ENCODE measurements at regions not wholly inside any gene's neighbourhood (a gene's known extent, or its start where the extent isn't known, plus 50 kb on each side); places are given as distances from the start of the nearest gene placed in this dataset.

DNA sequence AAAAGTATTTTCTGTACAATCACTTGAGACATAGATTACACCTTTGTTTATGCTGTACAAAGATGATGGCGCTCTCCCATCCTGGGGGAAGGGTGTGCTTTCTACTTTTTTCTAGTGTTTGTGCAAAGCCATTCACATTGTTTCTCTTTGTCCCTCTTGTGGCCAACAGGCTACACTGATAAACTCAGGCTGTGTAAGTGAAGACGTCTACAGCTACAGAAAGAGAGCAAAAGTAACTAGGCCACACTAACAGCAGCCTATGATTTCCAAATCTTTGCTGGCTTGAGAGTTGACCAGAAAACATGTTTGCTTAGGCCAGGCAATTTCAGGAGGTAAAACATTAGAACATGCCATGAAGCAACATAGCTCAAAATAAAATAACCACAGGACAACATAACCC lies 75.1 kb downstream of the FOXB1 start:
- DNase-seq (ENCODE audit: low spot score), result no peak
- H3K27me3 Mint-ChIP-seq (ENCODE audit: insufficient read depth), result peaks cover 2% of the 10 kb centered on the region
- peaks cover 42% of the 10 kb centered on the region for H3K4me1 Mint-ChIP-seq (ENCODE audit: low read depth)
- no peak overlapping the region for H3K4me3 Mint-ChIP-seq
- no peaks in the 10 kb centered on the region for H3K36me3 Mint-ChIP-seq (ENCODE audit: low read depth)
- H3K27ac Mint-ChIP-seq, result peak overlapping the region; percentile 31
- no peaks in the 10 kb centered on the region for H3K9me3 Mint-ChIP-seq
- intact Hi-C loops (cut with micrococcal nuclease), result no loop called here

DNA sequence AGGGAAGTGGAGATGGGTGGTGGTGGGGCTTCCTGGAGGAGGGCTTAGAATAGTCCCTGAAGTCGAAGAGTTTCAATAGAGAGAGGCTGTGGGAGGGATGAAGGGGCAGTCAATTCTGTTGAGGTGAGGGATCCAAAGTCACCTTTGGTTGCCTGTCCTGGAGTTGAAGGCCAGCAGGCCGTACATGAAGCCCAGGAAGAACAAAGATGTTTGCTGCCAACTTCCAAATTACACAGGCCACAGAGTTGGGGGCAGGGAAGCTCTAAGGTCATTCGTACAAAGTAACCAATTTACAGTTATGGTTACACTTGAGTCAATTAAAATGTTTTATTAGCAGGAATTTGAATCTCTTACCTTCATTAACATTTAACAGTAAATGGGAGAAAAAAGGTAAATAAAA lies 77.9 kb downstream of the FOXB1 start:
- H3K4me1 Mint-ChIP-seq (ENCODE audit: low read depth), result peaks cover 19% of the 10 kb centered on the region
- H3K27ac Mint-ChIP-seq, result no peak overlapping the region
- intact Hi-C loops (cut with micrococcal nuclease), result no loop called here
- no peak overlapping the region for H3K4me3 Mint-ChIP-seq
- DNase-seq (ENCODE audit: low spot score), result no peak
- no peaks in the 10 kb centered on the region for H3K36me3 Mint-ChIP-seq (ENCODE audit: low read depth)
- H3K27me3 Mint-ChIP-seq (ENCODE audit: insufficient read depth), result peaks cover 3% of the 10 kb centered on the region
- no peaks in the 10 kb centered on the region for H3K9me3 Mint-ChIP-seq

DNA sequence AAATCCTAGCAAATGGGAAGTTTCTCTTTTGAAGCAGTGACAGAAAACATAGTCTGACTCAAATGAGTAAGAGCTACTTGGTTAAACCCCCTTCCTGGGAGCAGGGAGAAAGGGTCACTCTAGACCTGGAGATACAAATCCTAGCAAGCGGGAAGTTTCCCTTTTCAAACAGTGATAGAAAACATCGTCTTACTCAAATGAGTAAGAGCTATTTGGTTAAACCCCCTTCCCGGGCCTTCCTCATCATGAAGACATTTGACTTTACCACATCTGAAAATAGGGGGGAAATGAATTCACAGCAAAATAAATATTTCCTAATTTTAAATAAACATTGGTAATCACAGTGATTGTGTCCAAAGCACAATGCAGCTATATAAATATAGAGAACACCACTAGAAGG lies 79.2 kb downstream of the FOXB1 start:
- Mint-ChIP-seq H3K4me1 (ENCODE audit: low read depth) (peaks cover 6% of the 10 kb centered on the region), H3K9me3 (no peaks in the 10 kb centered on the region), H3K4me3 (no peak overlapping the region), H3K36me3 (ENCODE audit: low read depth) (no peaks in the 10 kb centered on the region), H3K27me3 (ENCODE audit: insufficient read depth) (peaks cover 6% of the 10 kb centered on the region), H3K27ac (no peak overlapping the region)
- no peak for DNase-seq (ENCODE audit: low spot score)
- intact Hi-C loops (cut with micrococcal nuclease), result no loop called here

DNA sequence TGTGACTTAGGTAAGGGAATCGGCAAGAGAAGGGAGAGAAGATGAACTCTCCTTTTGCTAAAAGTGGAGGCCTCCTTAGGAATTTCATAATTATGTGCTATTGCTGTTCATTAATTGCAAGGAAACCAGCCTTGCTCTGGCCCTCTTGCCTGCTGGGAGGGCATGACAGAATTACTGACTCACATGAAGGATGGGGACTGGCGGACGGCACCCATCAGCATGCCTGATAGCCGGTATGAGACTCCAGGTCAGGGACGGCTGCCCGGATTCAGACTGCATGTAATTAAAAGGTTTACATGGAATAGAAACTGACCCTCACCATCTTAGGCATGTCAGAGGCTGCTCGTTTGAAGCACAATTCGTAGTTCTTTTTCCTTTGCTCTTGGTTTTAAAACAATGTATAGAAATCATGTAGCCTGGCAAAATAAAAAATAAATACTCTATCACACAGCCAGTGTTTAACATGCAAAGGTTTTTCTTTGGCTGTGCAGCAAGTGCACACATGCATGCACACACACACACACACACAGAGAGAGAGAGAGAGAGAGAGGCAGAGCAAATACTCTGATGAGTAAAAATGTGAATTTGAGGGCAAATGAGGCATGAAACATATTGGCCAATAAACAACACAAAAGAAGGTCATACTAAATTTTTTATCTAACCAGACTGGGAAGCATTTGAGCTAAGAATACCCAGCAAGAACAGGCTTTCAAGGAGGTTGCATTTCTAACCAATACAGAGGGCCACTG lies 82.7 kb downstream of the FOXB1 start:
- H3K4me3 Mint-ChIP-seq, result no peak overlapping the region
- H3K36me3 Mint-ChIP-seq (ENCODE audit: low read depth), result no peaks in the 10 kb centered on the region
- no peaks in the 10 kb centered on the region for H3K4me1 Mint-ChIP-seq (ENCODE audit: low read depth)
- H3K27ac Mint-ChIP-seq, result no peak overlapping the region
- peaks cover 14% of the 10 kb centered on the region for H3K27me3 Mint-ChIP-seq (ENCODE audit: insufficient read depth)
- DNase-seq (ENCODE audit: low spot score), result no peak
- intact Hi-C loops (cut with micrococcal nuclease), result no loop called here
- H3K9me3 Mint-ChIP-seq, result no peaks in the 10 kb centered on the region

DNA sequence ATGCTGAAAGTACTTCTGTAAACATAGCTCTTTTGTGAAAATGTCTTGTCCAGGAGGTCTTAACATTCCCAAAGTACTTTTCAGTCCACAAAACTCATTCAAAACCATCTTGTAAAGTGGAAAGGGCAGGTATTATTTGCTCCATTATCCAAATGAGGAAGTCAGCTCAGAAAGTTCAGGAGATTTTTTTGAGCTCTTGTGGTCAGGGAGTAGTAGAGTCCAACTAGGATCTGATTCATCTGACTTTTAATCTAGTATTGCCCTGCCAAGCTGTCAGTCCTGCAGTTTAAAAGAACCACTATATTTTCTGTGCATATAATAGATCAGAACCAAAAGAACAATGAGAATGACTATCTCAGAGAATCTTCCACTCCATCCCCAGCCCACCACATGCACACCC lies 83.5 kb downstream of the FOXB1 start:
- Mint-ChIP-seq H3K9me3 (no peaks in the 10 kb centered on the region), H3K27ac (no peak overlapping the region), H3K4me1 (ENCODE audit: low read depth) (no peaks in the 10 kb centered on the region), H3K4me3 (no peak overlapping the region), H3K36me3 (ENCODE audit: low read depth) (no peaks in the 10 kb centered on the region), H3K27me3 (ENCODE audit: insufficient read depth) (peaks cover 13% of the 10 kb centered on the region)
- no peak for DNase-seq (ENCODE audit: low spot score)
- intact Hi-C loops (cut with micrococcal nuclease), result no loop called here

DNA sequence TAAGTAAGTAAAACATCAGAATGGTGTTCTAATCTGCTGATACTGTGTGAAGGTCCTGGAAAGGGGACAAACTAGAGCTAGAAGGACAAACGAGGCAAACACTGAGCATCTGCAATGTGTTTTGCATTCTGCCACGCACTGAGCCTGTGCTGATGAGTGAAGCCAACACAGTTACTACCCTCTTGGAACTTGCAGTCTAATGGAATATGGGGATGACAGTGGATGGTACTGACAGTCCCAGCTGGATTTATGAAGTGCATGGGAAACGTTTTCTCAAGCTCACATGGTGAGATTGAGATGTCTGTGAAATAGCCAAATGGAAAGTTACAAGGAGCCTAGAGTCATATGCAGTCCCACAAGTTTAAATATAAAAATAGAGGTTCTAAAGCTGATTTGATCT lies 86.6 kb downstream of the FOXB1 start:
- no peaks in the 10 kb centered on the region for H3K9me3 Mint-ChIP-seq
- H3K27me3 Mint-ChIP-seq (ENCODE audit: insufficient read depth), result peaks cover 16% of the 10 kb centered on the region
- intact Hi-C loops (cut with micrococcal nuclease), result no loop called here
- H3K27ac Mint-ChIP-seq, result no peak overlapping the region
- H3K4me3 Mint-ChIP-seq, result no peak overlapping the region
- no peaks in the 10 kb centered on the region for H3K36me3 Mint-ChIP-seq (ENCODE audit: low read depth)
- no peaks in the 10 kb centered on the region for H3K4me1 Mint-ChIP-seq (ENCODE audit: low read depth)
- no peak for DNase-seq (ENCODE audit: low spot score)

DNA sequence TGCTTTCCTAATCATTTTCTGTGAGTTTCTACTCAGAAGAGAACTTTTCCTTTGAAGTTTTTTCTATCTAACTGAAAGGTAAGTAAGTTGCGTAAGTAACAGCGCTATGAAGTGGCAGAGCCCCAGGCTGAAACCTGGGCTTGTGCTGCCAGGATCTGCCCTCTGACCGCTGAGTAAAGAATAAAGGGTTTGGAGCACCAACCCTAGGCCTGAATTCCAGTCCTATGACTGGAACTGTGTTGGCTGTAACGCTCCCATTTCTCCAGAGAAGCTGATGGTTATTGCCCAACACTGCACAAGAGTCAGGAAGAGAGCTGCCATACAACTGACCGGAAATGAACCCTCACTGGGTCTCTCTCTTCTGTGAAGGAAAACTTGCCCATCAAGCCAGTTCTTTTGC lies 87.0 kb downstream of the FOXB1 start:
- no peak for DNase-seq (ENCODE audit: low spot score)
- H3K27me3 Mint-ChIP-seq (ENCODE audit: insufficient read depth), result peaks cover 16% of the 10 kb centered on the region
- H3K4me3 Mint-ChIP-seq, result no peak overlapping the region
- H3K36me3 Mint-ChIP-seq (ENCODE audit: low read depth), result no peaks in the 10 kb centered on the region
- H3K4me1 Mint-ChIP-seq (ENCODE audit: low read depth), result no peaks in the 10 kb centered on the region
- intact Hi-C loops (cut with micrococcal nuclease), result no loop called here
- H3K27ac Mint-ChIP-seq, result no peak overlapping the region
- H3K9me3 Mint-ChIP-seq, result peaks cover under 1% of the 10 kb centered on the region

DNA sequence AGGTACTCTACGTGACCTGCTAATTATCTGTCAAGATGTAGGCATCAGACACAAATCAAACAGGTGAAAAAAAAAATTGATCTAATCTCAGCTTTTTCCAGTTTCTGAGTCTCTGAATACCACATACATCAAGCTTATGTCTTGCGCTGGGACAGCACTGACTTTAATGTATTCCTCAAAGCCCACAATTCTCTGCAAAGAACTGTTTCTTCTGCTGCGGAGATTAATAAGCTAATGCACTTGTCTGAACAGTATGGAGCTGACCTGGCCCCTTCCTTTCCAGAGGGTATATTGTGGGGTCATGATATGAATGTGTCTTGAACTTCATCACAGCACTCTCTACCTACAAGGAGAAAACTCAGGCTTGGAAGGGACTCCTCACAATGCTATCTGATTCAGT lies 87.8 kb downstream of the FOXB1 start:
- peaks cover 3% of the 10 kb centered on the region for H3K36me3 Mint-ChIP-seq (ENCODE audit: low read depth)
- H3K27ac Mint-ChIP-seq, result no peak overlapping the region
- H3K4me3 Mint-ChIP-seq, result no peak overlapping the region
- no peak for DNase-seq (ENCODE audit: low spot score)
- H3K9me3 Mint-ChIP-seq, result peaks cover 5% of the 10 kb centered on the region
- H3K27me3 Mint-ChIP-seq (ENCODE audit: insufficient read depth), result peaks cover 16% of the 10 kb centered on the region
- no peaks in the 10 kb centered on the region for H3K4me1 Mint-ChIP-seq (ENCODE audit: low read depth)
- intact Hi-C loops (cut with micrococcal nuclease), result no loop called here

DNA sequence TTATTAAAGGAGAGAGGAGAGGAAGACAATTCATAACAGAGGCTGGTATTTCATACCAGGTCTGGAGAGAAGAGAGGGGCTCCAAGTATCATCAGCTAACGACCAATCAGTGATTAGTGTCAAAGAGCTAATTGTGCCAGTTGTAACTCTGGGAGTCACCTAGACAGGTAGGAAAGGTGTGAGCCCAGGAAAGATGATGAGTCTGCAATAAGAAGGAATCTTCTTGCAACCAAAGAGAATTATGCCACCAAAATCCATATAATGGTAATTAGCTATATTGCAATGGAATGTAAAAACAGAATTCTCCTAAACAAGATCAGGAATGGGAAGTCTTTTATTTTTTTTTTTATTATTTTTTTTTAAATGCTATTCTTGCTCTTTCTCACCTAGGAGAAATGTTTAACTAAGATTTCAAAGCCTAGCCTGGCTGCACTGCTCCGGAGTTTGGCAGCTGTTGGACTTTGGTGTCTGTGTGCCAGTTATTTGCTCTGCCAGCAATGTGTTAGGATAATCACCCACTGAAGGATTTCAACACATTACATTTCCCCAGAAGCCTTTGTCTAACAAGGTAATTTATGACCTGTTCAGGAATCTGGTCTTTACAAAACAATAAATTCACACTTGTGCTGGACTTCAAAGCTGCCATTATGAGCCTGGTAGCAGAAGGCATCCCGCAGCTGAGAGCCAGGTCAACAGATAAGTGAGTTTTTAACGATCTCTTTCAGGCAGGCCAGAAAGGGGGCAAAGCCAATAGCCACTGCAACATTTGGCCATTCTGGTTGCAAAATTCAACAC lies 89.4 kb downstream of the FOXB1 start:
- Mint-ChIP-seq H3K27me3 (ENCODE audit: insufficient read depth) (peaks cover 12% of the 10 kb centered on the region), H3K27ac (no peak overlapping the region), H3K4me3 (no peak overlapping the region), H3K9me3 (peaks cover 5% of the 10 kb centered on the region), H3K36me3 (ENCODE audit: low read depth) (peaks cover 3% of the 10 kb centered on the region), H3K4me1 (ENCODE audit: low read depth) (peaks cover 7% of the 10 kb centered on the region)
- intact Hi-C loops (cut with micrococcal nuclease), result no loop called here
- no peak for DNase-seq (ENCODE audit: low spot score)

DNA sequence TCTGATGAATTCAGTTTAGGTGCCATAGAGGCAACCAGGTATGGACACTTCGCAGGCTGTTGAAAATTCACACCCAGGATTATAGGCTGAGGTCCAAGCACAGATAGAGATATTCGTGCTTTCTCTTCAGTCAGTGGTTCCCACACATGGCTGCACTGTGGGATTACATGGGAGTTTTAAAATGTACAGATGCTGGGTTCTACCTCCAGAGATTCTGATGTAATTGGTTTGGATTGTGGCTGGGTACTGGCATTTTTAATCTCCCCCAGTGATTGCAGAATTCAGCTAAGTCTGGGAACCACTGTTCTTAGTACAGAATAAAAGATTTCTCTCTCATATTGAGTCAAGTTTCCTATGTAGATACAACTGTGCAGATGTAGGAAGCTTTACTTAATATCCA lies 91.6 kb downstream of the FOXB1 start:
- Mint-ChIP-seq H3K4me1 (ENCODE audit: low read depth) (peaks cover 7% of the 10 kb centered on the region), H3K27ac (no peak overlapping the region), H3K4me3 (no peak overlapping the region), H3K36me3 (ENCODE audit: low read depth) (peaks cover 3% of the 10 kb centered on the region), H3K27me3 (ENCODE audit: insufficient read depth) (peaks cover 12% of the 10 kb centered on the region), H3K9me3 (peaks cover 5% of the 10 kb centered on the region)
- no peak for DNase-seq (ENCODE audit: low spot score)
- intact Hi-C loops (cut with micrococcal nuclease), result no loop called here

DNA sequence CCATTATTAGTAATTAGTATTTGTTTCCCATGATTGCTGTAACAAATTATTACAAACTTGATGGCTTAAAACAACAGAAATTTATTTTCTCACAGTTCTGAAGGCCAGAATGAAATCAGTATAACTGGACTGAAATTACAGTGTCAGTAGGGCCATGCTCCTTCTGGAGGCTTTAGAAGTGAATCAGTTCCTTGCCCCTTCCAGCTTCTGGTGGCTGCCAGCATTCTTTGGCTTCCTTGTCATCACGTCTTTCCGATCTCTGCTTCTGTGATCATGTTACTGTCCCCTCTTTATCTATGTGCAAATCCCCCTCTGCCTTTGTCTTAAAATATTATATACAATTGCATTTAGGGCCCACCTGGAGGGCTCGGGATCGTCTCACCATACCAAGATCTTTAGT lies 92.0 kb downstream of the FOXB1 start:
- DNase-seq (ENCODE audit: low spot score), result no peak
- H3K4me1 Mint-ChIP-seq (ENCODE audit: low read depth), result peaks cover 7% of the 10 kb centered on the region
- H3K36me3 Mint-ChIP-seq (ENCODE audit: low read depth), result peaks cover 3% of the 10 kb centered on the region
- H3K27ac Mint-ChIP-seq, result no peak overlapping the region
- no peak overlapping the region for H3K4me3 Mint-ChIP-seq
- peaks cover 5% of the 10 kb centered on the region for H3K9me3 Mint-ChIP-seq
- H3K27me3 Mint-ChIP-seq (ENCODE audit: insufficient read depth), result peaks cover 10% of the 10 kb centered on the region
- intact Hi-C loops (cut with micrococcal nuclease), result no loop called here

DNA sequence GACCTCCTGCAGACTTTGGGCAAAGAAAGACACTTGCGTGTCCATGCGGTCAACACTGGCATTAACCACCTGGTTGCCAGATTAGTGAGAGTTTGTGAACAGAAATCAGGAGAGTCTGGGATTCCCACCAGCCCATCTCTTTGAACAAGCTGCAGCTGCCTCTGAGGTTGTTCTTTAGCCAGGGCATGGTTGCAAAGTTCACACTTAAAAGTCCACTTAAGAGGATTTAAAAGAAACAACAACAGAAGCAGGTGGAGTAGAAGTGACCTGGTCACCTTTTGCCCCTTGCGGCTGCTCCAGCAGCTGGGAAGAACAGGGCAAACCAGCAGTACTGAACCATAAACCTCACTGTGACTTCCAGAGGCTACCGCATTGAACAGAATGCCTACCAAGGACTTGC lies 97.3 kb downstream of the FOXB1 start:
- DNase-seq (ENCODE audit: low spot score), result no peak
- H3K27ac Mint-ChIP-seq, result no peak overlapping the region
- peaks cover 3% of the 10 kb centered on the region for H3K9me3 Mint-ChIP-seq
- peaks cover 1% of the 10 kb centered on the region for H3K36me3 Mint-ChIP-seq (ENCODE audit: low read depth)
- H3K4me1 Mint-ChIP-seq (ENCODE audit: low read depth), result peaks cover 7% of the 10 kb centered on the region
- no peaks in the 10 kb centered on the region for H3K27me3 Mint-ChIP-seq (ENCODE audit: insufficient read depth)
- H3K4me3 Mint-ChIP-seq, result no peak overlapping the region
- intact Hi-C loops (cut with micrococcal nuclease), result no loop called here

DNA sequence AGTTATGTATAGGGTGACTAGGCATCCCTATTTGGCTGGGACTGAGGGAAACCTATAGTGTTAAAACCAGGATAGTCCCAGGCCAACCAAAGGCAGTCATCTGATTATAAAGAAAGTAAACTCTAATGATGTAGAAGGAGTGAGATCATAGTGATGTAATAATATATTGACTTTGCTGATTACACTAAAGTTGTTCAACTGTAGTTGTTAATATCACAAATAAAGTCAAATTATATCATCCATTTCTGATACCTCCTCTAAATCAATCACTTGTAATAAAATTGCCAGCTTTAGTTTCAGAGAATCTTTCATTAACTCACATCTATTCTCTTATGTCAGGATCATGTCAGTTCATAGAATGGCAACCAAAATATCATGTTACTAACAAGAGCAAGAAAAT lies 98.6 kb downstream of the FOXB1 start:
- Mint-ChIP-seq H3K9me3 (peaks cover 5% of the 10 kb centered on the region), H3K4me3 (no peak overlapping the region), H3K36me3 (ENCODE audit: low read depth) (no peaks in the 10 kb centered on the region), H3K27me3 (ENCODE audit: insufficient read depth) (no peaks in the 10 kb centered on the region), H3K4me1 (ENCODE audit: low read depth) (peaks cover 1% of the 10 kb centered on the region), H3K27ac (no peak overlapping the region)
- DNase-seq (ENCODE audit: low spot score), result no peak
- intact Hi-C loops (cut with micrococcal nuclease), result no loop called here
